ENCODE measurements at regions not wholly inside any gene's neighbourhood (a gene's known extent, or its start where the extent isn't known, plus 50 kb on each side); places are given as distances from the start of the nearest gene placed in this dataset.

DNA sequence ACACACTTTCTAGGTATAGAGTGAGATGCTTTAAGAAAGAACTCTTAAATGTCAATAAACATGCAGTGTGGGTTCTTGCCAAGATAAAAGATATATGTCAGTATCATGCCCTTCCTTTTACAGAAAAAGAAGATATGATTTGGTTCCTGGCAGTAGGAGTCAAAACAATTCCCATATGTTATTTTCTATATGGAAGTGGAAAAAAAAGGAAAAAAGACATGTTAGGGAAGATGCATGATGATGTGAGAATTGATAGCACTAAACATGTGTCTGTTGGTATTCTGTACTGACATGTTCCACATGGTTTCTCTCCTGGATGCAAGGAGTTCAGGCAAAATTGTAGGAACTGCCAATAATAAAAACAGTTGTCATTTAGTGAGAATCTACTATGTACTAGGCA, 318.8 kb upstream of the DACH1 start:
- TF ChIP-seq CTCF (IDR thresholded peaks at IDR 0.05; ENCODE audit: control insufficient read depth, extremely low read depth, insufficient read depth), result no peak
- DNase-seq (ENCODE audit: low read depth), result no peak

GRCh38 chr13:72181661-72182060, 314.7 kb upstream of the DACH1 start:
- no peak overlapping the region for H3K4me3 ChIP-seq (ENCODE audit: low read depth, low read length)
- DNase-seq (ENCODE audit: low read depth), result no peak
- no peak for TF ChIP-seq CTCF (IDR thresholded peaks at IDR 0.05; ENCODE audit: control insufficient read depth, extremely low read depth, insufficient read depth)

More for the DNA sequence above, 318.8 kb upstream of the DACH1 start:
- no peak overlapping the region for H3K4me3 ChIP-seq (ENCODE audit: low read depth, low read length)

- TF ChIP-seq CTCF (IDR thresholded peaks at IDR 0.05; ENCODE audit: control insufficient read depth, extremely low read depth, insufficient read depth), result no peak
- DNase-seq (ENCODE audit: low read depth), result no peak
- H3K4me3 ChIP-seq (ENCODE audit: low read depth, low read length), result no peak overlapping the region
Observed at GRCh38 chr13:72180253-72180952, 313.4 kb upstream of the DACH1 start.

- no peak overlapping the region for H3K4me3 ChIP-seq (ENCODE audit: low read depth, low read length)
- no peak for TF ChIP-seq CTCF (IDR thresholded peaks at IDR 0.05; ENCODE audit: control insufficient read depth, extremely low read depth, insufficient read depth)
- DNase-seq (ENCODE audit: low read depth), result no peak
Observed at GRCh38 chr13:72174549-72174948, 307.5 kb upstream of the DACH1 start.

- TF ChIP-seq CTCF (IDR thresholded peaks at IDR 0.05; ENCODE audit: control insufficient read depth, extremely low read depth, insufficient read depth), result no peak
- DNase-seq (ENCODE audit: low read depth), result no peak
- H3K4me3 ChIP-seq (ENCODE audit: low read depth, low read length), result no peak overlapping the region
Observed at GRCh38 chr13:72170571-72170970, 303.6 kb upstream of the DACH1 start.

GRCh38 chr13:72168126-72168855, 301.3 kb upstream of the DACH1 start:
- no peak for TF ChIP-seq CTCF (IDR thresholded peaks at IDR 0.05; ENCODE audit: control insufficient read depth, extremely low read depth, insufficient read depth)
- no peak for DNase-seq (ENCODE audit: low read depth)
- H3K4me3 ChIP-seq (ENCODE audit: low read depth, low read length), result no peak overlapping the region

Data from LNCaP clone FGC (cell line).